GM12872 (cell line): ENCODE measurements at regions not wholly inside any gene's neighbourhood (a gene's known extent, or its start where the extent isn't known, plus 50 kb on each side); places are given as distances from the start of the nearest gene placed in this dataset.

Experiments
- TF ChIP-seq, protein P1 (sequence below): IDR thresholded peaks from 3 replicates; pipeline ENCODE4 v1.5.1; 2011; ENCODE audit warnings: low read depth, mild to moderate bottlenecking, low read length, moderate library complexity; ENCODE audit not compliant: insufficient read depth

DNA sequence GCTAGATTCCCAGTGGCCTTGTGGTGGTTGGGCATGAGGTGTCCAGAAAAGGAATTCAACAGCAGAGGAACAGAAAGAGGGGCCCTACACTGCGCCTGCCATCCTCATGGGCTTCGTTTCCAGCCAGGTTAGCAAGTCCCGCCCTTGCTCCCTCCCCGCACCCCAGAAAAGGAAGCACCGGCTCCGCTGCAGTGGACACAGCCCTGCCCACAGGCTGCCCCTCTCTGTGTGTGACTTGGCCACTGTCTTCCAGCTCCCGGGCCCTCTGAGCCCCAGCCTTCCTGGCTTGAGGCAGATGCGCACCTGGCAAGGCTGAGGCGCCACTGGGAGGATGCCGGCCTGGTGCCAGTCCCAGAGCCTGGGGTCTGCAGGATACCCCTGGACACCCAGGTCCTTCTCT, 305.0 kb upstream of the IRX4 start:
- TF ChIP-seq, protein P1, sequence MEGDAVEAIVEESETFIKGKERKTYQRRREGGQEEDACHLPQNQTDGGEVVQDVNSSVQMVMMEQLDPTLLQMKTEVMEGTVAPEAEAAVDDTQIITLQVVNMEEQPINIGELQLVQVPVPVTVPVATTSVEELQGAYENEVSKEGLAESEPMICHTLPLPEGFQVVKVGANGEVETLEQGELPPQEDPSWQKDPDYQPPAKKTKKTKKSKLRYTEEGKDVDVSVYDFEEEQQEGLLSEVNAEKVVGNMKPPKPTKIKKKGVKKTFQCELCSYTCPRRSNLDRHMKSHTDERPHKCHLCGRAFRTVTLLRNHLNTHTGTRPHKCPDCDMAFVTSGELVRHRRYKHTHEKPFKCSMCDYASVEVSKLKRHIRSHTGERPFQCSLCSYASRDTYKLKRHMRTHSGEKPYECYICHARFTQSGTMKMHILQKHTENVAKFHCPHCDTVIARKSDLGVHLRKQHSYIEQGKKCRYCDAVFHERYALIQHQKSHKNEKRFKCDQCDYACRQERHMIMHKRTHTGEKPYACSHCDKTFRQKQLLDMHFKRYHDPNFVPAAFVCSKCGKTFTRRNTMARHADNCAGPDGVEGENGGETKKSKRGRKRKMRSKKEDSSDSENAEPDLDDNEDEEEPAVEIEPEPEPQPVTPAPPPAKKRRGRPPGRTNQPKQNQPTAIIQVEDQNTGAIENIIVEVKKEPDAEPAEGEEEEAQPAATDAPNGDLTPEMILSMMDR = no peak

DNA sequence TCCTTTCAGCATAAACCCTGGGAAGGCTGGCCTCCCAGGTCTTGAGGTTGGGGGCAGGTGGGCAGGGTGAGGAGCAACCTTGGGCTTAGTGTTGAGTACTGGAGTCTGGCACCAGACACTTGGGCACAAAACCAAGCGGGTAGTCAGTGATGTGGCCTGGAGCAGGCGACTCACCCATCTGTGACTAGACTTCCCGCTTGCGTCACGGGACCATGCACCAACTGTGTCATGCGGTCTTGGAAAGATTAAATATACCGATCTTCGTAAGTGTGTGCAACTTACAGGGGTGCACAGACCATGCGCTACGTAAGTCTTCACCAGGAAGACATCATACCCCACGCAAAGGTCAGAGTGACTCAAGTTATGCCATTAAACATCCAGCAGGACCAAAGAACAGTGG, 304.4 kb upstream of the IRX4 start:
- TF ChIP-seq, protein P1 = no peak

DNA sequence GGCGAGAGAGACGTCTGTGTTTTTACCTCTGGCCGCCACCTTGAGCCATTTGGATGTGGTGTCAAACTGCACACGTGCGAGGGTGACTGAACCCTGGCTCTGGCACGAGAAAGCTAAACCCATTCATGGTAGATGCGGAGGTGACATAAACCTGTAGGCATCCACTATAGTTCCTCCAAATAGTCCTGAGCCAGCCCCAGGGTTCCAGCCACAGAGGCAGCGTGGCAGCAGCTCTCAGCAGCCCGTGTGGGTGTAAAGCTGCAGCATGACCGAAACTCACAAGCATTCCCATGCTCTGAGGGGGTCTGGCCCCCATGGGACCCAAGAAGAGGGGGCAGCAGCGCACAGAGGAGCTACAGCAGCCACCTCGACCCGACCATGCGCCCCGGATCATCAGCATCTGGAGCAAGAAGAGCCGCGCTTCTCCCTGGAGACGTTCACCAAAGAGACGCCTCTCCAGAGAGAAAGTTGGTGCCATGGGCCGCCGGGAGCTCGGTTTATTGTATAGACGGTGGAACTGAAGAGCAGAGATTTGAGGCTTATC, 303.8 kb upstream of the IRX4 start:
- TF ChIP-seq, protein P1 = no peak

DNA sequence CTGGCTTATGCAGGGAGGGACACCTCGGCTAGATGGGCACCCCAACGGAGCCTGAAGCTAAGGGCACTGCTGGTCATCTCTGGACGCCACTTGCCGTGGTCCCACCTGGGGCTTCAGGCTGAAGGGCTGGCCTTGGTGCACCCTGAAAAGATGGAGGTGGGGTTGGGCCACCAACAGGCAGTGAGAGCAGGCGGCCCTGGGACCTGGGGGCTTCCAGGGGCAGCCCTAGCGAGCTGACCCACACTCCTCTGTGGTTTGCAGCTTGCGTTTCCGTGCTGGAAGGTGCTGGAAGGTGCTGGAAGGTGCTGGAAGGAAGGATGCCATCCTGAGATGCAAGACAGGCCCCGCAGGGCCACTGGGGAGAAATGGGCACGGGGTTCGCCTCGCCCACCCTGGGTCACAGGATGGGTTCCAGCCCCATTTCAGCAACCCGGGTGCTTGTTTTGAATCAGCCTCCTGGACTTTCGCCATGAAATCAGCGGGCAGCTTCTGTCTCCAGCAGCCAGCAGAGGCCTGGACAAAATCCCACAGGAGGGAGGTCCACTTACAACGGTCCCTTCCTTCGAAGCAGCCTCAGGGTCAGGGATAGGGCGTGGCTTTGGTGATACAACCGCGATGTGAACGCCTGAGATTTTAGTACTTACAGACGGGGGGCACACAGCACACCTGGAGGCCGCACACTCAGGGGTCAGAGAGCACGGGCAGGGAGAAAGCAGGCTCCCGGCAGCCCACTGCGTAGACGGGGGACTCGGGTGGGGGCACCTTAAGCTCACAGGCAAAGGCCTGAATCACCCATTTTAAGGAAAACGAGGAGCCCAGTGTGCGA, 303.1 kb upstream of the IRX4 start:
- TF ChIP-seq, protein P1 = no peak

DNA sequence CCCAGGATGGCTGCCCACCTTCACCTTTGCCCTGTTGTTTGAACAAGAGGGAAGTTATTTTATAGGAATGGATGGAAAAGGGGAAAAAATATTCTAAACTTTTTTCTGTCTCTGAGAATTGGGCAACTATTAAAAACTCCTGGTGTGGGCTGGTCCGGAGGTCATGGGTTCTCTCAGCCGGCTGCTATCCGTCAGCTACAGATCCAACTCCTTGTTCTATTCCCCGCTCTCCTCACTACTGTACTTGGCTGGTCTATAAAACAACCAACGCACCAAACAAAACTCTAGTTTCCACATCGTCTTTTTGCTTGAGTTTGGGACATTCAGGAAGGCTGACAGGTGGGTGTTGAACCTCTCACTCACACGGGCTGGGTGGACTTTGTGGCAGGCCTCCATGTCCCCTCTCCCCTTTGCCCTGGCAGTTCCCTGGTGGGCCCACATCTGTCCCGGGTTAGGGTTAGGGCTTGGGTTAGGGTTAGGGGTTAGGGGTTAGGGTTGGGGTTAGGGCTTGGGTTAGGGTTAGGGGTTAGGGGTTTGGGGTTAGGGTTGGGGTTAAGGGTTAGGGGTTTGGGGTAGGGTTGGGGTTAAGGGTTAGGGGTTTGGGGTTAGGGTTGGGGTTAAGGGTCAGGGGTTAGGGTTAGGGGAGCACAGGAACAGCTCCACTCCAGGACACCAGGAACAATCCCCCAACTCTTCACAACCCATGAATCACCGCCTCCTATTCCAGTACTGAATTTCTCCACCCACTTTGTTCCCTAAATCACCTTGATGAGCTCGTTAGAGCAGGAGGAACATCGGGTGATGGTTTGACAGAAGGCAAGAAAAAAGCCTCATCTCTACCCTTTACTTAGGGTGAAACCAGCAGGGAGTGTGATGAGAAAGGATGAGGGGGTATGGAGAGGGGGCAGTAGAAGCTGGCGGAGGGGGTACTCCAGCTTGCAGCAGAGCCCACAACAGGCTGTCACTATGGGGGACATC, 302.1 kb upstream of the IRX4 start:
- TF ChIP-seq, protein P1 = no peak

DNA sequence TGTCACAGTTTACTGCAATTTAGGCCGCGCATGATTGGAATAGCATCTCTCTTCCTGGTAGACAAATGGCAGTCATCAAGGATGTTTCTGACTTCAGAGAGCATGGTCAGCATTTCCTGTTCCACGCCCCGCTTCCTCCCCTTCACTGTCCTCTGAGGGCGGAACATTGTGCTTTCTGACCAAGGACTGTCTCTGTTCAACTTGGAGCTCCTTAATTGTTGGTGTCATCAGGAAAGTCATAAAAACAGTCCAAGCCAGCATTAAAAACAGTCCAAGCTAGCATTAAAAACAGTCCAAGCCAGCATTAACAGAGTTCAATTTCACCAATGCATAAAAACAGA, 301.3 kb upstream of the IRX4 start:
- TF ChIP-seq, protein P1 = no peak
